Kidney glomerular epithelial cell (primary cell): ENCODE measurements at regions not wholly inside any gene's neighbourhood (a gene's known extent, or its start where the extent isn't known, plus 50 kb on each side); places are given as distances from the start of the nearest gene placed in this dataset.
"Not testable (repeated sequence)": the region's sequence is repeated elsewhere in the genome, so short reads cannot be mapped to it uniquely, and the experiment has no call there.

Experiments used
- DNase-seq: peaks from one replicate; lab custom pipeline; 2025; lab: John Stamatoyannopoulos, UW

DNA sequence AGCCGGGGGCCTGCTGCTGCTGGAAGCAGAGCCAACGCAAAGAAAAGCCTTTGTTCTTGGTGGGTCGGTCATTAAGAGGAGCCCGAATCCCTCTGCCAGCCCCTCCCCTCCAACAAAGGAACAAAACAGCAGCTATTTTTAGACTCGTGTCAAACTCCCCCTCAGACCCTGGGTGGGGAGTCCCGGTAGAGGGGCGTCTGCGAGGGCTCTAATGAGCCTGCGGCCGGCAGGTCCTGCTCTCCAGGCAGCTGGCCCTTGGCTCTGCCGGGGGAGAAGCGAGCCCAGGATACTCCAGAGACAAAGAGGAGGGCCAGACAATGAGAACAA, 114.0 kb downstream of the LHX2 start:
- DNase-seq = no peak

DNA sequence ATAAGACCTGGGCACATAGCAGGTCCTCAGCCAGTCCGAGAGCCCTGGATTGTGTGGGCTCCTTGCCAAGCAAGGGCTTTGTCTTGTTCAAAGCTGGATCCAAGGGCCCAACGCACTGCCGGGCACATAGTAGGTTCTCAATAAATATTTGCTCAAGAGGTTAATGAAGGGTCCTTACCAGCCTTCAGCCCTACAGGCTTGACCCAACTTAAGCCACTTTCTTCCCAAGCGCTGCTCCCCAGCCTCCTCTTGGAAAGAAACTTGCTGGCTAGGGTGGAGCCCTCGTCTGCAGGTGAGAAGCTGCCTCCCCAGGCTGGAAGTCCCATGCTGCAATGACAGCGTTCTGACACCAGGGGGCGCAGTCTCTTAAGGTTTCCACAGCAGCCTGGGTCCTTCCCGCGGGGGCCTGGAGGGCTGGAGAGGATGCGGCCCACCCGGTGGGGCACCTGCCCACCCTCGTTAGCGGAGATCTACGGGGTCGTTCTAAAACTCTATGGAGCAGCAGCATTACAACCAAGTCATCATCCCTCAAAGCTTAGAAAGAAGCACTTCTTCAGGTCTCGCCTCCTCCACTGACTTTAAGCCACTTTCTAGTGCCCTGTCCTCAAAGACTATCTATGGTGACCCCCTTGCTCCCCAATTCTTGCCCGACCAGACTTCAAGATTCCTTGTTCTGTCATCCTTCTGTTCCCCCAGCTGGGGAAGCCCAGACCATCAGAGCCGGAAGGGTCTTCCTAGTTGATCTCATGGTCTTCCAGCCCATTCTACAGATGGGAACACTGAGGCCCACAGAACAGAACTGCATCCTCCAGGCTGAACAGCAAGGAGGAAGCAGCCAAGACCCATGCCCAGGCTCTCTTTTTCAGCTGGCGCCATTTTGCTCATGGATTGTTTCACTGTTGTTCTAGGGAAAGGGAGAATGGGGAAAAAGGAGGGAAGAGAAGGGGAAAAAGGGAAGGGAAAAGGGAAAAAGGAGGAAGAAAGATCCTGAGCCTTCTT, 115.4 kb downstream of the LHX2 start:
- DNase-seq = peak; percentile 42

DNA sequence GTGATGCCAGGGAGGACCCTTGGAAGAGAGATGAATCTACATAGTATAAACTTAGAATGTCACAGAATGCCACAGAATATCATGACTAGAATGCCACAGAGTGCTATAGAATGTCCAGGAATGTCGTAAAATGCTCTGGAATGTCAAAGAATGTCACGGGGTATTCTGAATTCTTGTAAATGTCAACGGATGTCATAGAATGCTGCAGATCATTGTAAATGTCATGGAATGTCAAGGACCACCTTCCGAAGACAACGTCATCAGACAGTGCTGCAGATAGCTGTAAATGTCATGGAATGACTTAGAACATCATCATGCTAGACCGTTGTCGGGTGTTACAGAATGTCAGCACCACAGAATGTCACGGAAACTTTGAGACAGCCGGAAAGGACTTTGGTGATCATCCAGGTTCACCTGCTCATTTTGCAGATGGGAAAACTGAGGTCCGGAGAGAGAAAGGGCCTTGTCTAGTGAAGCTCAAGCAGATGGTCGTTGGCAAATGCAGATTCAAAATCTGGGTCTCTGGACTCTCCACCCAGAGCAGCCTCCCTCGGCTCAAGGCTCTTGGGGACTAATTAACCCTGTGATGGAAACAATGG, 117.1 kb downstream of the LHX2 start:
- no peak for DNase-seq

DNA sequence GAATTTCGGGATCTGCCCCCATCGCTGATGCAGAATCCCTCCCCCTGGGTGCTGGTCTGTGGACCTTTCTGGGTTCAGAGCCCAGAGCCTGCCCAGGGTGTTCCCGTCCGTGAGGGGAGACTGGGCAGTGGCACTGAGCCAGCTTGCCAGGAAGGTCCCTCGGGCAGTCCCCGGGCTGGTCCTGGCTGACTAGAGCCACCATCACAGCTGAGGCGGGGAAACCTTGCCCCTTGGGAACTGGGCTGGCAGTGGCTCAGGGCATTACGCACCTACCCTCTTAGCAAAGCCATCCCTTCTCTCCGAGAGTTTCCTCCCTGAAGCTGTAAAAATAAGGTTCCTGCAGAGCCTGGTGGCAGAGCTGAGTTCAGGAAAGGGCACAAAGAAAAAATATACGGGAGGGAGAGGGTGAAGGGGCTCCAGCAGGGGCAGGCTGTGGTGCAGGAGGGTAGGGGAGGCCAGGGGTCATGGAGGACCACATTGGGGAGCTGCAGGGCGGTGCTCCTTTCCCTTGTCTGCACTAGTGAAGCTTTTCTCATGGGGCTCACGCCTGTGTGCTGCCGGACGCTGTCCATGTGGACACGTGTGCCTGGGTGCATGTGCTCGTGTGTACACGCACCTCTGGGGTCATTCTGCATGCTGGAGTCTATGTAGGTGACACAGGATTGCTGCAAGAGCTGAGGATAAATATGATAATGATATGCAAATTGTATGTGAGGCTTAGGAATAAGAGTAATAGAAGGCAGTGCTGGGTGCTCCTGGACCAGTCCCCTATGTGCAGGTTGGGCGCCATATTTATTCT, 118.9 kb downstream of the LHX2 start:
- DNase-seq = no peak

DNA sequence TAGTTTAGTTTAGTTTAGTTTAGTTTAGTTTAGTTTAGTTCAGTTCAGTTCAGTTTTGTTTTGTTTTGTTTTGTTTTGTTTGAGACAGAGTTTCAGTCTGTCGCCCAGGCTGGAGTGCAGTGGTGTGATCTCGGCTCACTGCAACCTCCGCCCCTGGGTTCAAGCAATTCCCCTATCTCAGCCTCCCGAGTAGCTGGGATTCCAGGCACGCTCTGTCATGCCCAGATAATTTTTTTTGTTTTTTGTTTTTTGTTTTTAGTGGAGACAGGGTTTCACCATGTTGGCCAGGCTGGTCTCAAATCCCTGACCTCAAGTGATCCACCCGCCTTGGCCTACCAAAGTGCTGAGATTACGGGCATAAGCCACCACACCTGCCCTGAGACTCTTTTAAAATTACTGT, 120.0 kb downstream of the LHX2 start:
- not testable (repeated sequence) for DNase-seq

DNA sequence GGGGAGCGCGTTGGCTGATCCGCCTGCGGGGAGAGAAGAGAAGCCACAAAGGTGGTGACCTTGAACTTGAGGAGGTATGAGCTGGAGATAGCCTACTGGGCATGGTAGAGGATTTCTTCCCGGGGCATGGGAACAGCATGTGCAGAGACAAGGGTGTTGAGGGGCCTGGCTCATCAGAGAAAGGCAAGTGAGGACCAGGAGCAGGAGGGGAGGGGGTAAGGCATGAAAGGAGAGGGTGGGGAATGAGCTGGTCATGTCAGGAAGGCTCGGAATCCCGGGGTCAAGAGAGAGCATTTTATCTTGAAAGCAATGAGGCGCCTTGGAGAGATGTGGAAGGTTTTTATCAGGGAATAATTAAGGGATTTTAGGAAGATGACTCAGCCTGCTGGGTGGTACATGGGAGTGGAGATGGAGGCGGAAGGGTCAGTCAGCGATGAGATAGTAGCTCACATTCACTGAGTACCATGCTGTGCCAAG, 121.1 kb downstream of the LHX2 start:
- DNase-seq = no peak

DNA sequence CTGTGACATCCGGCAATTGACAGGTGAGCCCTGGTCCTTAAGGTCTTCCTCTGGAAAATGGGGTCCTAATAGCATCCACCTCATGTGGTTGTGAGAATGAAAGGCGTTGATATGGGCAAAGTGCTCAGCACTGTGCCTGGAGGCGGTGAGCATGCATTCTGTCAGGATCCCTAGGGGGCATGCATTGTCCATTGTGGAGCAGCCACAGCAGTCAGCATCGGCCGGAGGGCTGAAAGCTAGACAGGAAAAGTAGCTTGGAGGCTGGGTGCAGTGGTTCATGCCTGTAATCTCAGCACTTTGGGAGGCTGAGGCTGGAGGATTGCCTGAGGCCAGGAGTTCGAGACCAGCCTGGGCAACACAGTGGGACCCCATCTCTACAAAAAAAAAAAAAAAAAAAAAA, 122.2 kb downstream of the LHX2 start:
- DNase-seq = no peak

DNA sequence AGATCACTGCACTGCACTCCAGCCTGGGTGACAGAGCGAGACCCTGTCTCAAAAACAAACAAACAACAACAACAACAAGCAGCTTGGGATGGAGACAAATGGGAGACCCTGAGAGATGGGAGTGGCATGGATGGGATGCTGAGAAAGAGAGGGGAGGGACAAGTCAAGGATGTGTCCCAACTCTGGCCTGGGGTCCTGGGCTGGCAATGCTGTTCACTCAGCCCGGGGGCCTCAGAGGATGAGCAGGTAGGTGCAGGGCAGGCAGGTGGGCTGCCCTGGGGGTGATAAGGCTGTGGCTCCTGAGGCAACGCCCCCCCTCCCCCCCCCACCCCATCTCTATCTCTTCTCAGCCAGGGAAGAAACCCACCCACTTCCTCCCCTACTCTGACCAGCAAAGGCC, 123.0 kb downstream of the LHX2 start:
- DNase-seq = no peak

DNA sequence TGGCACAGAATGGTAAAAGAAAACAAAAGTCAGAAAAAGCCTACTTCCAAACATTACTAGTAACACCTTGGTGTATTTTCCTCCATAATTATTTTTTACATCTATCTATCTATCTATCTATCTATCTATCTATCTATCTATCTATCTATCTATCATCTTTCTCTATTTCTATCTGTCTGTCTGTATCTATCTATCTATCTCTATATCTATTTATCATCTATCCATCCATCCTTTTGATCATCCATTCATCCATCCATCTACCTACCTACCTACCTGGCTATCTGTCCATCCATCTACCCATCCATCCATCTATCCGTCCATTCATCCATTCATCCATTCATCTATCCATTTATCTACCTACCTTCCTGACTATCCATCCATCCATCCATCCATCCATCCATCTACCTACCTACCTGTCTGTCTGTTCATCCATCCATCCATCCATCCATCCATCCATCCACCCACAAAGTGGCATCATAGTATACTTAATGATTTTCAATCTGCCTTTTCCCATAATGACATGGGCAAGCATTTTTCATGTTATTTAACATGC, 121.9 kb upstream of the NEK6 start:
- DNase-seq = no peak

DNA sequence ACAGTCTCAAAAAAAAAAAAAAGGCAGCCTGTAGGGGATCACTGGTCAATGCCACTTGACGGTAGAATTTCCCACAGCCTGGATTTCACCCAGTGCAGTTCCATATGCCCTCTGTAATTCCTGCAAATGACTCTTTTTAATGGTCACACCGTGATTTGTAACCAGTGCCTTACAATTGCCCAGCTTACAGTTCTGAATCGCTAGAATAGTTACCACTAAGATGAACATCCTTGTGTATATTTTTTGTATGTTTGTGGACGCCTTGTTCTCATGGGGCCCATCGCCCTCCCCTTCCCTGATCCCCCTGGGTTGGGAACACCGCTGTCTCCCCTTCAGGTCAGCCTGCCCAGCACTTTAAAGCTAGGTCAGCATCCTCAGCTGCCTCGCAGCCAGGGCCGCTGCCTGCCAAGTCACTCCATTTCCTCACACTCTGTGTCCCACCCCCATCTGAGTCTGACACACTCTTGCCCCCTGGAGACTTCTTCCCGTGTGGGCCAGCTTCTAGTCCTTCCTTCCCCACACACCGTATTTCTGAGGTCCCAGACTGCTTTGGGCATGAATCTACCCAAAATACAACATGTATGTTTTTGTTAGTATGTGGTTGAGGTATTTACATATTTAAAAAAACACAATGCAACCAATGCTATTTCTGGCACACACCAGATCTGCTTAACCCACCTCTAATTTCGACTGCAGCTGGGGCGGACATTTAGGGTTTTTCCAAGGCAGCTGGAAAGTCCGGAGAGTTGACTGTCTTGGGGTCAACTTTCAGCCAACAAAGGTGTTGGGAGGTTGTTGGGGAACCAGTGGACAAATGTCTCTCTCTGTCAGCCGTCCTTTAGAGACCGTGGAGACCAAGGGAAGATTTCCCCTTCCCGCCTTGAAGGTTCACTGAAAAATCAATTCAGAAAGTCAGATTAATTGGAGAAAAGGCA, 120.5 kb upstream of the NEK6 start:
- no peak for DNase-seq

DNA sequence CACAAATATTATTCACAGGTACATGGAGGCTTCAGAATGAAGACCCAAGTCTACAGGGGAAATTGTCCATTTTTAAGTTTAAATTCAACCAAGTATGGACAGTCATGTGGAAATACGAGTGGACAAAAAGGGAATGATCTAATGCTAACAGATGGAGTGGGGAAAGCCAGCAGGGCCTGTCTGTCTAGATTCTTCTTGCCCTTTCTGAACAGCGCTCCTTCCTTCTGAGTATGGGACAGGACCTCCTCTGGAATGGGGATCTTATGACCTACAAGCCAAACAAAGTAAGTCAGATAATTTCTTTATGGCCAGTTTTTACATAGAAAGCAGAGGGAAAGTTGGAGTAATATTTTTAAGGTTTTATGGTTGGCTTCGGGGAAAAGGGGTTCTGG, 119.8 kb upstream of the NEK6 start:
- DNase-seq = no peak

DNA sequence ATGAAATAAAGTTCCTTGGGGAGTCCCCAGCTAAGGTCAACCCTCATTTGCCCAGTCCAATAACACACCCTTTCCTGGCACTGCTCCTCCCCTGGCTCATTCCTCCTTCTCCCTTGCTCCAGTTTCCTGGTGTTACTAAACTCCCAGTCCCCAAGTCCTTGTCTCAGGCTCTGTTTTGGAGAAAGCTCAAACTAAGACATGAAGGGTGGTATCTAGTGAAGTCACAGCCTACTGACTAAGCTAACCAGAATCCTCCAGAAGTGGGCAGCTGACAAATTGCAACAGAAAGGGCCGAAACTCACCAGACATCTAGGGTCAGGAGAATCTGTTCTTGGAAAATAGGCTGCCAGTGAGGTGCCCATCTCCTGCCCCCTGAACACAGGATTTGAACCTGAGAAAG, 118.7 kb upstream of the NEK6 start:
- DNase-seq = no peak

DNA sequence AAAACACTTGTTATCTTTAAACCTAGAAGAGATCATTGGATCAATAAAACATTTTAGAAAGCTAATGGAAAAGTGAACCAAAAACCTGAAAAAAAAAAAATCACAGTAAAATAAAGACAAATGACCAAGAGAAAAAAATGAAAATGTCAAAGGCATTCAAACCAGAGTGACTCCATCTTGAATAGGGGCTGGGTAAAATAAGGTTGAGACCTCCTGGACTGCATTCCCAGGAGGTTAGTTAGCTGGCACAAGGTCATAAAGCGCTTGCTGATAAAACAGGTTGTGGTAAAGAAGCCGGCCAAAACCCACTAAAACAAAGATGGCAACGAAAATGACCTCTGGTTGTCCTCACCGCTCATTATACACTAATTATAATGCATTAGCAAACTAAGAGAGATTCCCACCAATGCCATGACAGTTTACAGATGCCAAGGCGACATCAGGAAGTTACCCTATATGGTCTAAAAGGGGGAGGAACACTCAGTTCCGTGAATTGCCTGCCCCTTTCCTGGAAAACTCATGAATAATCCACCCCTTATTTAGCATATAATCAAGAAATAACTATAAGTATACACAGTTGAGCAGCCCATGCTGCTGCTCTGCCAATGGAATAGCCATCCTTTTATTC, 116.7 kb upstream of the NEK6 start:
- DNase-seq = no peak

DNA sequence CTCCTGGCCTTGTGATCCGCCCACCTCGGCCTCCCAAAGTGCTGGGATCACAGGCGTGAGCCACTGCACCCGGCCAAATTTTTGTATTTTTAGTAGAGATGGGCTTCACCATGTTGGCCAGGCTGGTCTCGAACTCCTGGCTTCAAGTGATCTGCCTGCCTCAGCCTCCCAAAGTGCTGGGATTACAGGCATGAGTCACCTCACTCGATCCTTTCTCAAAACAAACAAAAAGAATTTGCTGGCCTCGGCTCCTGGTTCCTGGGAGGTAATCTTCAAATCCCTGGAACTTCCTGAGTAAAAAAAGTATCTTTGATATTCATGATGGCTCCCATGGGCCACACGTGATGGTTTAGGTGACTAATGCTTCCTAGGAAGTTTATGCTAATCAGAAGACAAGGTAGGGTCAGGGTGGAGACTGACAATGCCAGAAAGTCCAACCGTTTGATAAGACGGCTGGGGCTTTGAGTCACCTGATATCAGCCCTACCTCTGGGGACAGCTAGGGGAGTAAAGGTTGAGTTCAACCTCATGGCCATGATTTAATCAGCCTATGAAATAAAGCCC, 113.1 kb upstream of the NEK6 start:
- DNase-seq = peak; percentile 1

DNA sequence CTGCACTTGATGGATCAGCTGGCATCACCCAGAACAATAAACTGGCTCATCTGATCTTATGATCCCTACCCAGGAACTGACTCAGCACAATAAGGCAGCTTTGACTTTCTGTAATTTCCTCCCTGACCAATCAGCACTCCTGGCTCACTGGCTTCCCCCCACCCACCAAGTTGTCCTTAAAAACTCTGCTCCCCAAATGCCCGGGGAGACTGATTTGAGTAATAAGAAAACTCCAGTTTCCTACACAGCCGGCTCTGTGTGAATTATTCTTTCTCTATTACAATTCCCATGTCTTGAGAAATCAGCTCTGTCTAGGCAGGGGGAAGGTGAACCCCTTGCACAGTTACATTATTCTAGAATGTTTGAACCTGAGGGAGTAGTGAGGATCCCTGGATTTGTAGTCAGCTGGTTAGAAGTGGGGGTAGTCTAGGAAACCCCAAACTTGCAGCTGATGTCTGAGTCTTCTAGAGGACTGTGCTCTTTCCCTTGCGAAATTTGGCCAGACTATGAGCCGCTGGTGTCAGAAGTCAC, 111.7 kb upstream of the NEK6 start:
- DNase-seq = no peak

DNA sequence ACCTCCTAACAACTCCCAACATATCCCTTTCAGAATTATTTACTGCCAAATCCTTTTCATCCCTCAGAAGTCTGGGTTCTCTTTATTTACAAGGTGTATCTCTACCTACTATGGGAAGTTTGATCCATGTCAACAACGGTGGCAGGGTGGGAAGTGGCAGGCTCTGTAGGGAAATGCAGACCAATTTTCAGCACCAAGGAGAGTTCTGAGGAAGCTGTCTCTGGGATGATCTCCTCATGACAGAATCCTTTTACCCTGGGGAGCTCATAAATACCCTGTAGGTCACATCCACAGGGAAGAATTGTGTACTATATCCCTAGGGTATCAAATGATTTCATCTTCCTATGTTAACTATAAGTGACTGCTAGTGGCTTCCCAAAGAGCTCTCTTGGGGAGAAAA, 107.8 kb upstream of the NEK6 start:
- DNase-seq = peak; percentile 1

DNA sequence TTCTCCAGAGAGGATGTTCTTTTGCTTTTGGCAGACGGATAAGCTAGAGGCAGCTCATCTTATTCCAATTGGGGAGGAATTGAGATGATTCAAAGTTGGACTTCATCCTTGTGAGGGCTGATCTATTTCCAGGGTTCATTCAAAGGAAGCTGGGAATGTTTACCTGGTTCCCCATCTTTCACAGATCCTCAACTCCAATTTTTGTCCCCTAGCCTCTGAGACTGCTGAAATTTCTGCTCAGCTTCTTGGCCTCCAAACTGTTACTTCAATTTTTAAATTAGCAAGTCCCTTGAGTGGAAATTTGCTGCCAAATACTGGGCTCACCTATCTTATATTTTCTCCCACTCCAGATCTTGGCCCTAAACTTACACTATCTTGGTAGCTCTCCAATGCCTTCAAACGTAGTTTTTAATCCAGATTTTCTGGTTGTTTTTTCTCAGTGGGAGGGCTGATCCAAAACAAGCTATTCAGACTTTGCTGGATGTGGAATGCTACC, 93.9 kb upstream of the NEK6 start:
- DNase-seq = no peak

DNA sequence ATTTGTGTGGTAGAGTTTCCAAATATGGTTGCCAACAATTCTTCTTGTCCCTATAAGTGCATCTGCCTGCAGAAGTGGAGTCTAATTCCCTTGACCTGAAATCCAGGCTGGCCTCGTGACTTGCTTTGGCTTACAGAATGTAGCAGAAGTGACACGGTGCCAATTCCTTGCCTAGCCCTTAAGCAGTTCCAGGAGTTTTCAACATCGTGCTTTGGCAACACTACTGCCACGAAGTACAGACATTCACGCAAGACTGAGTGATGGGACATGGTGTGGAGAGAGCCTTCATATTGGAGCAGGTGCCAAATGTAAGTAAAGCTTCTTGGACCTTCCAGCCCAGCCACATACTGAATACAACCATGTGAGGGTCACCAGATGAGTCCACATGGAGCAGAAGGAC, 92.9 kb upstream of the NEK6 start:
- no peak for DNase-seq

DNA sequence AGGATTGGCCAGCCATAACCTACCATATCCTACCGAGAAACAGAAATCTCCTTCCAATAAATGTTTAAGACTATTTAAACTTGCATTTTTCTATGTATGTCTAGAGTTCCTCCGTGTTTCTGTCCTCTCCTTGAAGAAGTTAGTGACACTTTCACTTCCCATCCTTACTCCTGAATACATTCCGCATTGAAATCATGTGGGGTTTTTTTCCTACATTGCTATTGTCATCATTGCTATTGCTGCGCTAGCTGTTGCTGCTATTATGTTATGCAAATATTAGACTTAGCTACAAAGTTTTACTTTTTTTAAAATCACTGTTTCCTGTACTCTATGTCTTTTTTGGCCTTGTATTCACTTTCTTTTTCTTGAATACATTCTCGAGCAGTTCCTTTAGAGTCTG, 83.3 kb upstream of the NEK6 start:
- no peak for DNase-seq

DNA sequence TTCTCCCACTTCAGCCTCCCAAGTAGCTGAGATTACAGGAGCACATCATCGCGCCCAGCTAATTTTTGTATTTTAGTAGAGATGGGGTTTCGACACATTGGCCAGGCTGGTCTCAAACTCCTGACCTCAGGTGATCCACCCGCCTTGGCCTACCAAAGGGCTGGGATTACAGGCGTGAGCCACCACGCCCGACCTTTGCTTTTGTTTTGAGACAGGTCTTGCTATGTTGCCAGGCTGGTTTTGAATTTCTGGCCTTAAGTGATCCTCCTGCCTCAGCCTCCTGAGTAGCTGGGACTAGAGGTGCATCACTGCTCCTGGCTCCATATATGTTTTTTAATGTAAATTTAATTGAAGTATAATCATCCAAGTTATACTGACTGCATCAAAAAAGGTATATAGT, 80.2 kb upstream of the NEK6 start:
- not testable (repeated sequence) for DNase-seq
